Gastroesophageal sphincter (tissue), 2 donors: ENCODE measurements at regions not wholly inside any gene's neighbourhood (a gene's known extent, or its start where the extent isn't known, plus 50 kb on each side); places are given as distances from the start of the nearest gene placed in this dataset.

Source experiments
- EP300 ChIP-seq: sonication (generic); formaldehyde crosslinking; IDR thresholded peaks from one replicate; pipeline ENCODE4 v1.6.1; 2017; ENCODE audit warnings: antibody characterized with exemption, mild to moderate bottlenecking
- POLR2AphosphoS5 ChIP-seq: sonication (generic); formaldehyde crosslinking; IDR thresholded peaks from one replicate; pipeline ENCODE4 v1.6.1; 2017; ENCODE audit warnings: antibody characterized with exemption

DNA sequence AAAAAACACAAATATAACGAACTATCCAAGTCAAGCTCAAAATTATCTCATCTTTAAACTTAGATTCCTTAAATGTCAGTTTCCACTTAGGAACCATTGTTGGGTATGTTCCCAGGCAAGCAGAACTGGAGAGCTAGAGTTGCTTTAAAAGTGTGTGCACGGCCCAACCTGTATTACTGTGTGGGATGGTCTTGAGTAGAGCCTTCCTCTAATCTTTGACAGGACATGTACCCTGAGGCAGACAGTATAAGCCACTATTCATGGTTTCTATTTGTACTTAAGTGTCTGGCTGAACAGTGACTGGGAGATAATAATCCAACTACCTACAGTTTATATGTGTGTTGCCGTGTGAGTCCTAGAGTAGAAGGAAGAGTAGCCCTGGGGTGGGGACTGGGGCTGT, 239.7 kb downstream of the GPD2 start:
- TF ChIP-seq EP300, result no peak
- TF ChIP-seq POLR2AphosphoS5, result no peak
